Inflammatory macrophage treated with lipopolysaccharide for 4 hours (primary cell): ENCODE measurements at regions not wholly inside any gene's neighbourhood (a gene's known extent, or its start where the extent isn't known, plus 50 kb on each side); places are given as distances from the start of the nearest gene placed in this dataset.
"Not testable (repeated sequence)": the region's sequence is repeated elsewhere in the genome, so short reads cannot be mapped to it uniquely, and the experiment has no call there.

Experiments
- DNase-seq: peaks from one replicate; pipeline ENCODE4 v3.0.0-alpha.2; 2020

DNA sequence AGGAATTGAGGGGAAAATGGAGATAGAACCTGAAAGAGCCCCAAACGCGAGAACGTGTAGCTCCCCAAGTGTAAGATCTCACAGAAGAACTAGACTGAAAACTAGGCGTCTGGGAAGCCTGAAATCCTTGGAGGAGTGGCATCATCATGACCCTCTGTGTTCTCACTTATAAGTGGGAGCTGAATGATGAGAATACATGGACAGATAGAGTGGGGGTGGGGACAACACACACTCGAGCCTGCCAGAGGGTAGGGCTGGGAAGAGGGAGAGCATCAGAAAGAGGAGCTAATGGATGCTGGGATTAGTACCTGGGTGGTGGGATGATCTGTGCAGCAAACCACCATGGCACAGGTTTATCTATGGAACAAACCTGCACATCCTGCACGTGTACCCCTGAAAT lies 258.7 kb upstream of the NOTCH2NLA start:
- DNase-seq: not testable (repeated sequence)

DNA sequence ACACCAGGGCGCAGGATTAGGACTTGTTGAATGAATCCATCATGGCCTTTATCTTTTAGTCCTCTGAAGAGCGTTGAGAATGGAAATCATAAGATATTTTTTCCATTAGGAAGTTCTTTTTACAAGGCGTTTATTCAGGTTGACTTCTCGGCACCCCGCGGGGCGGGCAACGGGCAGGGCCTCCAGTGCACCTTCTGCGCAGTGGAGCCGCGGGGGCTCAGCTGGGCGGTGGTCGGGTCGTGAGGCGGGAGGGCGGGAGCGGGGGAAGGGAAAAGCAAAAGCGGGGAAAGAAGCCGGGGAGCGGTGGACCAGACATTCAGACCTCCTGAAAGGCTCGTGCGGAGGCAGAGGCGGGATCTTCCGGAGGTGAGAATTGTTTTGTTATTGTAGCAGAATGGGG lies 258.3 kb upstream of the NOTCH2NLA start:
- not testable (repeated sequence) for DNase-seq

DNA sequence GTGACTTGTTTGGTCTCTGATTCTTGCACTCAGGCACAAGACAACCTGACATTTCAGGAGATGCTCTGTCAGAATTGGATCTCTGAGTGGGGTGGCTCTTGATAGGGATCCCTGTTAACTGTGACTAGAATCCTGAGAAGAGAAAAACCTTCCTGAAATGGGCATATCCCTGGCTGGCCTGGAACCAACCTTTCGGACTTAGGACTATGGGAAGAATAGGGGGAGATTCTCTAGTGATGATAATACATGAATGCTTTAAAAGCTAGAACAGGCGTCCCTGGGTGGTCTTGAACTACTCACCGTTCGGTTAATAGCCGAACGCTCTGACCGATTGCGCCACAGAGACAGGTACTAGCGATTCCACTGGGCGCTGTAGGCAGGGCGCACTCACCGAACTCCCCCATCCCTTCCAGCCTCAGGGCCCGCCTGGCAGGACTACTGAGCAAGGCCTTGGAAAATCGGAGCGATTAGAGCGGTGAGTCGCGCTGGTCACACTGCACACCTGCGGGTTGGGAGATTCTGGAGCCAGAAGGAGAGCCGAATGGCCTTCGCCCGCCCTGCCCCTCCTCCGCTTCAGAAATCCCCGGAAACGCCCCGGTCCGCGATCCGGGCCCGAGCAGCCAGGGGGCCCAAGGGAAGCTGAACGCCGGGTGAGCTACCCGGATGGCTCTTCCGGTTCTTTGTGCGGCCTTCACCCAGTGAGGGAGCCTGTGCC lies 257.6 kb upstream of the NOTCH2NLA start:
- DNase-seq: not testable (repeated sequence)

DNA sequence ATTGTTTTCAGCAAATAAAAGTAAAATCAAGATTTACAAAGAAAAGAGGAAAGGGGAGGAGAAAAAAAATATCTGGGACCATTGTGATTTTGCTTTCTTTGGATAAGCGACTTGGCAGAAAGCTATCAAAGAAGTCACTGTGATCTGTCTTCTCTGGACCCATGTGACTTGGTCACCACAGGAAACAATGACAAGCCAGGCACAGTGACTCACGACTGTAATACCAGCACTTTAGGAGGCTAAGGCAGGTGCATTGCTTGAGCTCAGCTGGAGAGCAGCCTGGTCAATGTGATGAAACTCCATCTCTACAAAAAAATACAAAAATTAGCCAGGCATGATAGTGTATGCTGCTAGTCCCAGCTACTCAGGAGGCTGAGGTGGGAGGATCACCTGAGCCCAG lies 255.4 kb upstream of the NOTCH2NLA start:
- not testable (repeated sequence) for DNase-seq

DNA sequence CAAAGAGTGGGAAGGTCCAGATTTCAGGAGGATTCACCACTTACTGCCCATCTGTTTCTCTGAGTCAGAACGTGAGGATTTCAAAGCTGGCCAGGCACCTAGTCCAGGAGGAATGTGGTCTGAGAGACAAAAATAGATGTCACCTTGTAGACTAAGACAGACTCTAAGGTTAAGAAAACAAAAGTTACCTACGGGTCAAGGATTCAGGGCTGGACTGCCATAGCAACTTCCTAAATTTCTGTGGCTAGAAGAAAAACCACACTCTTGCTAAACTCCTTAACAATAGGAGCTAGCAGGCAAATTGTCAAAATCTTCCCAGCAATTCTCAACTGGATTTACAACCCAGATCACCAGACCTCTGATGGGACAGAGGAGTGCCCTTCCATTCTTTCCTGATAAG lies 250.4 kb upstream of the NOTCH2NLA start:
- DNase-seq: peak; percentile 15

DNA sequence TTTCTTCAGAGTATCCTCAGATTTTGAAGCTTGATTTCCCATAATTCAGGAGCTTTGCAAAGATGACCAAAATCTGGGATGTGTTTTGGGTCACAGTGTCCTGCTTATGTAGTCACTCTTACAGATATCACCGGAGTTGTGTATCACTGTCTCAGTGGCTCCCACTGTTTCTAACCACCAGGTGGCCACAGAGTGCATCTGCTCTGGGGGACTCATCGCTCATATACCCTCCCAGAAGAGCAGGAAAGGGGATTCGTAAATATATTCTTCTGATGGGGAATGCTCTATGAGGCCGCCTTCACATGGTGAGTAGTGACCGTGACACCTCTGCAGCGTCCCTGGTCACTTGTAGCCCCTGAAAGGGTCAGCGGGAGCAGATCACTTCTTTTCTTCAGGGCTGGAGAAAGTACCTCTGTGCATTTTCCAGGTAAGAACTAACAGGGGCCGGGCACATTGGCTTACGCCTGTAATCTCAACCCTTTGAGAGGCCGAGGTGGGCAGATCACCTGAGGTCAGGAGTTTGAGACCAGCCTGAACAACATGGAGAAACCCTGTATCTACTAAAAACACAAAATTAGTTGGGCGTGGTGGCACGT lies 249.4 kb upstream of the NOTCH2NLA start:
- not testable (repeated sequence) for DNase-seq

DNA sequence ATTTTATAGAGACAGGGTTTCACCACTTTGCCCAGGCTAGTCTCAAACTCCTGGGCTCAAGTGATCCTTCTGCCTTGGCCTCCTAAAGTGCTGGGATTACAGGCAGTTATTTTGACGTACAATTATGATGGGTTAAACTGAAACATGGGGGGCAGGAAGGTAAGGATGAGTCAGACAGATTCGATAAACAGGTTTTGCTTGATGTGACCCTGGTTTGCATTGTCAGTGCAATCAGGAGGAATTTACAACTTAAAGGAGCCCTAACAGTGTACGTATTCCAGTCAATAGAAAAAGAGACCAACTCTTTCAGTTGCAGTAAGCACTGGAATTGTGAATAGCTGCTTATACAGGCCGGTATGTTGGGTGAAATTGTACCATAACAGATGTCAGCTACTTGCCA lies 246.3 kb upstream of the NOTCH2NLA start:
- DNase-seq: not testable (repeated sequence)

DNA sequence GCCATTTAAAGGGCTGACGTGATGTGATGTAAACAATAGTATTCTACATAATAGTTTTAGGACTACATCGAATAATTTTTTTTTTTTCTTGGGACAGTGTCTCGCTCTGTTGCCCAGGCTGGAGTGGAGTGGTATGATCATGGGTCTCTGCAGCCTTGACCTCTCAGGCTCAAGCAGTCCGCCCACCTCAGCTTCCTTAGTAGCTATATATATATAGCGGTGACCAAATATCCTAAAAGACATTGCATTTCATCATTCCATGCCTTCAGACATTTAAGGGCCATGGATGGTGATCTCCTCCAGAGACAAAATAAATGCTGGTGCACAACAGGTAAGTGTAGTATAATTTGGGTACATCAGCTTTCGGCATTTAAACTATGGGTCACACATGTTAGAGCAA lies 245.4 kb upstream of the NOTCH2NLA start:
- peak; percentile 25 for DNase-seq

DNA sequence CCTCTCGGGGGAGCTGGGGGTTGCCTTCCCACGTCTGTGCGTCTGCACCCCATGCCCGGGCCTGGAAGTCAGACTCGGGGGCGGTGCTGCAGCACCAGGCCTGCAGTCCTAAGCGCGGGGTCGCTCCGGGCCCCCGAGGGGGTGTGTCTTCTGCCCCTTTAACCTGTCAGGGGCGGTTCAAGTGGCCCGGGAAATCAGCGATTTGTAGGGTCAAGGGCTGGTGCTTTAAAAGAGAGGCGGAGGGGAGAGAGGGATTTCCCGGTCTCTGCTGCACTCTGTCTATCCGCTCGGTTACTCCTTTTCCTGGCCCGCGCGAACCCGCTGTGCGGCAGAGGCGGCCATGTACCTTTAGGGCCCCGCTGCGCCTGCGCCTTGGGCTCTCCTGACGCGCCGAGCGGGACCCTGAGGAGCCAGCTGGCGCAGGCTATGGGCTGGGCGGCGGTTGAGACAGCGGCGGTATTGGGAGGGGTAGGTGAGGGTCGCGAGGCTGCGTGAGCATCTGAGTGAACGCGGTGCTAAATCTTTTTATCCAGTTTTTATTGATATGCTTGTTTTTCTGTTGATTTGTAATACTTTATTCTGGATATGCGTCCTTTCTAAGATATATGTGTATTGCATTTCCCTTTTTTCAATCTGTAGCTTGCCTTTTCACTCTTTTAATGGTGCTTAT lies 243.5 kb upstream of the NOTCH2NLA start:
- peak; percentile 54 for DNase-seq

DNA sequence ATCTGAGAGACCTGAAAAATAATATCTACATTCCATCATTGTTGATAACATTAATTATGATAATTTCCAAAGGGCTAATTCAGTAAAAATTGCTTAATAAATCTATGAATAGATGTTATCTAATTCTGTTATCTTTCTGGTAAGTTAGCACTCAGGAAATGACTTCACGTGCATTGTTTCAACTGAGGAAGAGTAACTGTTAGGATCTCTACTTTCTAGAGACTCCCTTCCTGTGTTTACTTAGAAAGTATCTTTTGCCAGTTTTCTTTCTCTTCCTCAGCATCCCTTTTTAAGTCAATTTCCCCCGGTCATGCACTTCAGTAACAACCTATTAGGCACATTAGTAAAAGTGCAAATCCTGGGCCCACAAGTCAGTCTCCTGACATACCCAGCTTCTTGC lies 231.1 kb upstream of the NOTCH2NLA start:
- DNase-seq: not testable (repeated sequence)

DNA sequence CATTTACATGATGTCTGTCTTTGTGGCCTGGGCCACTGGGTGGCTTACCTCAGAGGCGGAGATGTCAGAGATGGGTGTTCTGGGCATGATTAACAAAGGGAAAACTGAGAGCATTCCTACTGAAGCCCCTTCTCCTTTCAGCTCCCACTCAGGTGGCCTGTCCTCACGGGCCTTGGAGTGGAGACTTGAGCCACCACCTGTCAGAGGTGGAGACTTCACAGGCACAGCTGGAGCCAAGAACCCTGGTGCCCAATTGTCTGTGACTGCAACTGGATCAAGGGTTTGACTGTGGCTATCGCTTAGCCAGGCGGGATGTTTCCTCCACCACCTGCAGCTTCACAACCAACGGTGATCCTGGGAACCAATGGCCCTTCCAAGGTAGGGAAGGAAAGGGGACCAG lies 230.5 kb upstream of the NOTCH2NLA start:
- DNase-seq: not testable (repeated sequence)

DNA sequence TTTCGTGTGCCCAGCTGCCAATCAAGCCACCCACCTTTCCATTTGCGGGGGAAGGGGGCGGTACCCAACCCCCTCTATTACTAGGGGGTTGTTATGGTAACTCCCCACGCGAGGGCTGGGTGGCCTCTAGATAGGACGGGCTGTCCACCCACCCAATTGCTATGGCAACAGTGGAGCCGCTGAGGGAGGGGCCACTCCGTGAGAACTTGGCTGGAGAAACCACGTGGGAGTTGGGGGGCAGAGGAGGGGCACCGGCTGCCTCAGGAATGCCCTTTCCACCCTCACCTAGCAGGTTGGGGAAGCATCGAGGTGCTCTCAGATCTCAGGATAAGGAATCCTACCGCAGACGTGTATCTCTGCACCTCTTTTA lies 220.0 kb upstream of the NOTCH2NLA start:
- not testable (repeated sequence) for DNase-seq

DNA sequence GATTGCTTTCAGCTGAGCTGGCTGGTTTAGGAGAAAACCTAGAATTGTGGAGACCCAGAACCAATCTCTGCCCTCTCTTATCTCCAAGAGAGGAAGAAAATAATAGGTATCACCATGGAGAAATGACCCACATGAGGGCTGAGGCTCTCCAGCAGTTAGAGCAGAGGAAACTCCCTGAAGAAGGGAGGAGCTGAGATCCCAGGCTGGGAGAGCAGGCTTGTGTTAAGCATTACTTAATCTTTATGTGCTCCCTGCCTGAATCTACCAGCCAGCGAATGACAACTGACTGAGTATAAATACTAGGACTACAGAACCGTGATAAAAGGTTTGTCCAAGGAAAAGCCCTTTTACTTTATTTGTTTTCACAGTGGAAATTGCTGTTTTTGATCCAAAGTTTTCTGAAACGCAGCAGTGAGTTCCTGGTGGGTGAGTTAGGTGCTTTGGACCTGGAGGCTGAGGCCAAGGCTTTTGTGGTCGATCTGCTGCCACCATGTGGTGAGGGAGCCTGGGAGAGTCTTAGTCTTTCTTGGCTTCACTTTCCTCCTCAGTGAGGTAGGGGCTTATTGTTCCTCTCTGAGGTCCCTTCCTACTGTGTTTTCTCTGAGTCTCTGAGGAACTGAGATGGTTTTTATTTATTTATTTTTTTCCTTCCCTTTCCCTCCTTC lies 219.5 kb upstream of the NOTCH2NLA start:
- not testable (repeated sequence) for DNase-seq

DNA sequence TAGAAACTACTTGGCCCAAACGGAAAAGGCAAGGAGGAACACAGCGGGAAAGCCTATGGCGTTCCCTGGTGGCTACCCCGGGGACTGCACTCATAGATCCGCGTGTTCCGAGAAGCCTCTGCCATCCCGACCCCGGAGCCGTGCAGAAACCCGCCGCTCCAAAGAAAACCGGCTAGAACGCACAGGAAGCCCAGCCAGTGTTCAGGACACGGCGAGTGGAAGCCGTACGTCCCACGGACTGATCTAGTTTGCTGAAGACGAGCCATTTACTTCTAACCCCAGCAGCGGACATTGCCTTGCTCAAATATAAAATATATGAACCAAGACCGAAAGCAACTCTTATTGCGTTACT lies 215.0 kb upstream of the NOTCH2NLA start:
- not testable (repeated sequence) for DNase-seq

DNA sequence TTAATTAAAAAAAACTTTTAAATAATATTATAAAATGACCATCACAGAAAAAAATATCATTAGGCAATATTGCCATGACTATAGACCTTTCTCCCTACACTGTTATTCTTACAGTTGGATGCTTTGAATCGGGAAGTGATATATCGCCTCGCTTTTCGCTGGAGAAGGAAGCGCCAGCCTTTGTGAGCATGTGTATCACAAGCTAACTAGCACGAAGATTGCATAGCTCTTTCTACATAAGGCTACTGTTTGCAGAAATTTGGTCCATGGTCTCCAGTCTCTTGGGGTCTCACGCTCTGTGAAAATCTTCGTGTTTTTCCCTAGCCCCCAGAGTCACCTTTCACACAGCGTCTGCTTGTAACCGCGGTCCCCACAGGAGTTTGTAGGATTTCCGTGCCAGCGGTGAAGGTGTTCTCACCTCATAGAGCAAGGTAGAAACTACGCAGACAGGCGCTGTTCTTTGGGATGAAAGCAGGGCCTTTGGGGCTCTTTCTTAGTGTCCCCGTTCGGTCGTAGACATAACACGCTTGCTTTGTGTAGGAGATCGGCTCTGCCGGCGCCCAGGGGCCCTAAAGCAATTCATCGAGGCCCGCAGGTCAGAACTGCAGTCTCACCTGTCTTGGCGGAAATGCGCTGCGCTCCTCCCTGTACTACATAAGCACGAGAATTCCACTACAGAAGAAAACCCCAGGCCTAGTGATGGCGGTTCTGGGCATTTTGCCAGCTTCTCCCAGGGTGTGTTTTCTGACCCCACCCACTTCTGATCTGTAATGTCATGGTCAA lies 214.5 kb upstream of the NOTCH2NLA start:
- peak; percentile 3 for DNase-seq

DNA sequence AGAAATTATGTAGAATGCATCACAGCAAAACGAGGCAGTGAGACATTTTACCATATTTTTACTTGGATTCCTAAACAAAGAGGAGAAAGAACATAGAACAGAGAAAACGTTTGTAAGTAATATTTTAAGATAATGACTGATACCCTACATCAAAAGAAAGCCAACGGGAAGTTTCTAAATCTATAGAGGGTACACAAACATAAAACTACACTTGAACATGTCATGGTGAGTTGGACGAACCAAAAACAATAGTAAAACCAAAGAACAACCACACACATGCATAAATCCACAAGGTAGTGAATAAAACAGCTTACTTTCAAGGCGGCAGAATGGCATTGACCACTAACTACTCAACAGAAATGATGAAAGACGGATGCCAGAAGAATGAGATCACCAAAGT lies 209.7 kb upstream of the NOTCH2NLA start:
- not testable (repeated sequence) for DNase-seq

DNA sequence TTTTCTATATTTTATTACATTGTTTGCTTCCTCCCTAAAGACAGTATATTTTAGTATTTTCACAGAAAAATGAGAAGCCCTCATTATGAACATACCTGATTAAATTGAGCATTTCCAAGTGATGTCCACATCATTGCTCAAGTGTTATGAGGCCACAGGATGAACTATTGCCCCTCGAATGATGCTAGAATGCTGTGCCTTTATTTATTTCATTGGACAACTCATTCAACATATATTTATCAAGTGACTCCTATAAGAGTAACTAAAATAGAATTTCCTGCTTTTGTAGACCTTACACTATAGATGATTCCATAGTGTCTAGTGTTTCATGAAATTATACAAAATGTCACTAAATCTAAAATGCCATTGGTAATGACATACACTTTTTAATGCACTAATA lies 187.8 kb upstream of the NOTCH2NLA start:
- DNase-seq: not testable (repeated sequence)

DNA sequence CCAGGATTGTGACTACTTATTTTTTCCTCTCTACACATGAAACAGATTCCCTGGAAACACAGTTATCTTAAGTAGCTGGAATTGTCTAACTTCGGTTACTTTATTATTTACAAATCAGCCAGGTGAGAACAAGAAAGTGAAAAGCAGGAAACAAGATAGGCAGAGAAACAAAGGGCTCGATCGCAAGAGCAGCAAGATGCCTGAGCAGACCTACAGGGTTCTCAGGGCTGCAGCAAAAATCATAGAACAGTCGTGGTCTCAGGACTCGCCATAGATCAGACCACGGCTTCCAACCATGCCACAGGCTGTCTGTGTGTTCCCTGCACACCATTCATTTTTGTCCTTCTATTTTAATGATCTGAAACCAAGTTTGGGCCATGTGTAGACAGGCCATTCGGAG lies 186.2 kb upstream of the NOTCH2NLA start:
- not testable (repeated sequence) for DNase-seq

DNA sequence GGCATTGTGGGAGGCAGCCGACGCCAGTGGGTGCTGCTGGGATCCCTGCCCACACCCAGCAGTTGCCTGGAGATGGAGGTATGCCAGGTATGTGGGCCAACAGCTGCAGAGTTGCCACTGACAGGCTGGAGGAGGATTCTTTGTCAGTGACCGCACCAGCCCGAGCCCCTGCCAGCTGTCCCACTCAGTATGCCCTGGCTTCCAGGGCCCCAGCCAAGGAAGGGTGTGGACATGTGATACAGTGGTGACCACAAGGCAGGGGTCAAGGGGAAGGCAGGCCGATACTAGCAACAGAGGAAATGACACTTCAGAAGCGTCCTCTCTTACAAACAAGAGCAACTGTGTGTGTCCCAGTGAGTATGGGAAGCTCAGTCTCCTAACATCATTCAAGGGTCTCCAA lies 185.1 kb upstream of the NOTCH2NLA start:
- DNase-seq: peak; percentile 3

DNA sequence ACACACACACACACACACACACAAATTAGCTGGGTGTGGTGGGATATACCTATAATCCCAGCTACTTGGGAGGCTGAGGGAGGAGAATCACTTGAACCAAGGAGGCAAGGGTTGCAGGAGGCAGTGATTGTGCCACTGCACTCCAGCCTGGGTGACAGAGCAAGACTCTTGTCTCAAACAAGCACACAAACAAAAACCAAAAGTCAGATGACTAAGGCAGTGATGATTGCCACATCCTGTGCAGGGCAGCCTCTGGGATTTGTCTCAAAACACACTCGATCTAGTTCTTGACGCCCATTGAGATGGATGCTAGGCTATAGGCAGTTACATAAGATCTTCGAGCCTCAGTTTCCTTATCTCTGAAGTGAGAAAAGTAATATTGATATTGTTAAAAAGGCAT lies 183.1 kb upstream of the NOTCH2NLA start:
- not testable (repeated sequence) for DNase-seq

DNA sequence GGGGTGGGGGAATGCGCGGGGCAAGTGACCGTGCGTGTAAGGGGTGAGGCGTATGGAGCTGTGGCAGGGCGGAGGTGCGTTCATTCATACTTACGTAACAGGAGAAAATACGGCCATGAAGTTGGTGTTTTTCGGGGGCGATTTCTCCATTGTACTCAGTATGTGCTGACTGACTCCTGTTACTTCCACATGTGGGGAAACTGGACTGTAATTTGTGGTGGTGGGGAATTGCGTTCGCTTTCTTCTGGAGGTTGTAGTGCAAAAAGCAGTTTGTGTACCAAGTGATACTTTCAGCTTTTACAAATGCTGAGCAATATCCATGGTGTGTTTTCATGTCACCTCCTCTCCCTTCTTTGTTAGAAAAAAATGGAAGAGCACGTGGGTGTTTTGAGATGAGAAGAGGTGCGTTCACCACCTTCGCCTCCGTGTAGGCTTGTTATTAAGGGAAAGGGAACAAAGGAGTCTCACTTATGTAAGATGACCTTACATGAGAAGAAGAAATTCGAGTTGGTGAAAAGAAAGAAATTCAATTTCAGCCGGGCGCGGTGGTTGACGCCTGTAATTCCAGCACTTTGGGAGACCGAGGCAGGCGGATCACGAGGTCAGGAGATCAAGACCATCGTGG lies 181.1 kb upstream of the NOTCH2NLA start:
- peak; percentile 66 for DNase-seq

DNA sequence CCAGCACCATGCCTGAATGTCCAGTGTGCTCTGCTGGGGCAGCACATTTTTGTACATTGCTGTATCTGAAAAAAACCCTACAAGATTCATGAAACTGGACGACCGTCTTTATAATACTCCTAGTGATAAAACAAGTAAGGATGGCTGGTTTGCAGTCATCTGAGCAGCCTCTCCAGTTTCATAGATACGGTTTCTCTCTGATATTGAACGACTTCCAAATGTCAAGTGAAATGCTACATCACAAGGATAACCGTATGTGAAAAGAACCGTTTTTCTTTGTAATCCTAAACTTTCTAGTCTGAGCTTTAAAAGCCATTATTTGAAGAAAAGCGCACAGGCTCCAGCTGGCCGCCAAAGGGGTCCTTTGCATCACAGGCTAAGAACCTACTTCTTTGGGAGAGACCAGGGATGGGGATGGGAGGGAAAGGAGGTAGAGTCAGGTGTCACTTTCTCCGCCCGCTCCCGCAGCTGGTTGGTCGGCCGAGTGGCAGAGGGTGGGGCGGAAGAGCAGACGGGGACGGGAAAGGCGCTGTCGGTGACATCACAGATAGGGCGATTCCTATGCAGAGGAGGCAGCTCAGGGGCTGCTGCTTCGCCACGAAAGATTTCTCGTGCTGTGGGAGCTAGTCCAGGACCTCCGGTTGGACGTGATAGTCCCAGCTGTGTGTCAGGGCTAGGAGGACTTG lies 180.4 kb upstream of the NOTCH2NLA start:
- not testable (repeated sequence) for DNase-seq
